ENCODE measurements at regions not wholly inside any gene's neighbourhood (a gene's known extent, or its start where the extent isn't known, plus 50 kb on each side); places are given as distances from the start of the nearest gene placed in this dataset.

DNA sequence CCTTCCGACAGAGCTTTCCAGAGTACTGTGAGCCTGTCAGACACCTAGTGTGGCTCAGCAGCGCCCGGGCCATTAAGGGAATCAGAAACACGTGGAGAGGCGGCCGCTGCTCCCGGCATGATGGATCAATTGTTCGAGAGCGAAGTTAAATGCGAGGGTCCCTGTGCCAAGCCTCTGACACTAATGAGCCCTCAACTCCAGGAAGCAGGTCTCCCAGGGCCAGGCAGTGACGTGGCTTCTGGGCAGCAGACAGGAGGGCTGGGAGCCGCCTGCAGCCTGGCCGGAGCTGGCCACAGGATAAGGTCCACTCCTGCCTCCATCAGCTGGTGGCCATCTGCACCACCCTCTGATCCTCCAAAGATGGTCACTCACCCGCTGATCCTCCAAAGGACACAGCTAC is 67.5 kb upstream of the CLDN14 start:
- TF ChIP-seq, protein P1, sequence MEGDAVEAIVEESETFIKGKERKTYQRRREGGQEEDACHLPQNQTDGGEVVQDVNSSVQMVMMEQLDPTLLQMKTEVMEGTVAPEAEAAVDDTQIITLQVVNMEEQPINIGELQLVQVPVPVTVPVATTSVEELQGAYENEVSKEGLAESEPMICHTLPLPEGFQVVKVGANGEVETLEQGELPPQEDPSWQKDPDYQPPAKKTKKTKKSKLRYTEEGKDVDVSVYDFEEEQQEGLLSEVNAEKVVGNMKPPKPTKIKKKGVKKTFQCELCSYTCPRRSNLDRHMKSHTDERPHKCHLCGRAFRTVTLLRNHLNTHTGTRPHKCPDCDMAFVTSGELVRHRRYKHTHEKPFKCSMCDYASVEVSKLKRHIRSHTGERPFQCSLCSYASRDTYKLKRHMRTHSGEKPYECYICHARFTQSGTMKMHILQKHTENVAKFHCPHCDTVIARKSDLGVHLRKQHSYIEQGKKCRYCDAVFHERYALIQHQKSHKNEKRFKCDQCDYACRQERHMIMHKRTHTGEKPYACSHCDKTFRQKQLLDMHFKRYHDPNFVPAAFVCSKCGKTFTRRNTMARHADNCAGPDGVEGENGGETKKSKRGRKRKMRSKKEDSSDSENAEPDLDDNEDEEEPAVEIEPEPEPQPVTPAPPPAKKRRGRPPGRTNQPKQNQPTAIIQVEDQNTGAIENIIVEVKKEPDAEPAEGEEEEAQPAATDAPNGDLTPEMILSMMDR (IDR thresholded peaks at IDR 0.05; ENCODE audit: control insufficient read depth, insufficient read depth, low read depth, low read length, missing control alignments): no peak
- H3K4me3 ChIP-seq (ENCODE audit: control insufficient read depth, low read depth, low read length): no peak overlapping the region
- no peak for DNase-seq (ENCODE audit: low read depth)

DNA sequence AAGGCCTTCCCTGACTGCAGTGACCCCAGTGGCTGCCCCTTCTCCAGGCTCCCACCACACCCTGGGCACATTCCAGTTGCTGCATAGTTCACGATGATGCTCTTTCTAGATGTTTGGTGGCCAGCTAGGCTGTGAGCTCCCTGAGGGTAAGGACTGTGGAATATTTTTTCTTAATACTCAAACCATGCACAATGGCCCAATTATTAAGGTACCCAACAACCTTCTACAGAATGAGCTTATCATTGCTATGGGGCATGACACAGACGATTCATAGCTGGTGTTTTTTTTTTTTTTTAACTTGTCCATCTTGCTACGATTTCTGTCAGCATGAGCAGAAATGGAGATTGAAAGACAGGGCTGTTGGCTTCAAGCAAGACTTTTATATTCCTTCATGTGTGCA is 68.9 kb upstream of the CLDN14 start:
- TF ChIP-seq, protein P1 (IDR thresholded peaks at IDR 0.05; ENCODE audit: control insufficient read depth, insufficient read depth, low read depth, low read length, missing control alignments): no peak
- DNase-seq (ENCODE audit: low read depth): no peak
- no peak overlapping the region for H3K4me3 ChIP-seq (ENCODE audit: control insufficient read depth, low read depth, low read length)

DNA sequence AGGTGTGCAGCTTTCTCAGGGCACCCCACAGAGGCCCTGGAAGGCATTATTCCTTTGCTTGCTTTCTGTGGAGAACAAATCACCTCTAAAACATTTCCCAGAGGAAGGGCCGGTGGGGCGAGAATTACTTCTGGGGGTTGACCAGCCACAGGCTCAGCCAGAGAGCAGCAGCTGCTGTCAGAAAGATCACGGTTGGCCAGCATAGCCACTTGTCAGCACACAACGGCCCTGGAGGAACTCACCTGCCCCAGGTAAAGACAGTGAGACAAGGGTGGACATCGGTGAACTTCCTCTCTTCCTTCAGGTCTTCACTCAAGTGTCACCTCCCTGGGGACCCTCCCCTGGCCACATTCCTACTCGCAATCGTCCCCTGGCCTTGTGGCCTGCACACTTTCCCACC is 69.5 kb upstream of the CLDN14 start:
- TF ChIP-seq, protein P1 (IDR thresholded peaks at IDR 0.05; ENCODE audit: control insufficient read depth, insufficient read depth, low read depth, low read length, missing control alignments): no peak
- H3K4me3 ChIP-seq (ENCODE audit: control insufficient read depth, low read depth, low read length): no peak overlapping the region
- no peak for DNase-seq (ENCODE audit: low read depth)

DNA sequence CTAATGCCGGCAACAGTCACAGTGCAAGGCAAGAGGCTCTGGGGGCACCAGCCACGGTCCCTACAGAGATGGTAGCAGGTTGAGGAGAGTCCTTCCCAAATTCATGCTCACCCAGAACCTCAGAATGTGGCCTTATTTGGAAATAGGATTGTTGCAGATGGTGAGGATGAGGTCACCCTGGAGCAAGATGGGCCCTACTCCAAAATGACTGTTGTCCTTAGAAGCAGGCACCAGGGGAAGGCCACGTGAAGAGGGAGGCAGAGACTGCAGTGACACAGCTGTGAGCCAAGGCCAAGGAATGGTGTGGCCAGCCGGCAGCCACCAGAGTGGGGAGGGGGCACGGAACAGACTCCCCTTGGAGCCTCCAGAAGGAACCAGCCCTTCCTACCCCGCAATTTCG is 70.8 kb upstream of the CLDN14 start:
- DNase-seq (ENCODE audit: low read depth): no peak
- TF ChIP-seq, protein P1 (IDR thresholded peaks at IDR 0.05; ENCODE audit: control insufficient read depth, insufficient read depth, low read depth, low read length, missing control alignments): no peak
- no peak overlapping the region for H3K4me3 ChIP-seq (ENCODE audit: control insufficient read depth, low read depth, low read length)

DNA sequence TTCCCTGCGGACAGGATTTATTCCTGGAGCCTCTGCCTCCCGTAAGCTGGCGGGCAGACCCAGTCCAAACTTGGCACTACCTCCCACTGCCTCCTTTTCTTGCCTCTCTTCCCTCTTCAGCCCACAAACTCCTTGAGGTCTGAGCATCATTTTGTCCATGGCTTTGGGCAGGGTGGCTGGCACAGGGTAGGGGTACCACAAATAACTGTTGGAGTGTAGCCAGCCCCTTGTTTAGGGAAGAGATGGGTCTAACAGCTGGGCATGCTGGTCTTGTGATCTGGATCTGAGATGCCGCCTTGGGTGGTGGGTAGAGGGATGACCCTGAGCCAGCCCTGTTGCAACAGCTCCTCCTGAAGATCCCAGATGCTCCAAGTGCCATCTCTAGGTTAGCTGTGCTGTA is 71.4 kb upstream of the CLDN14 start:
- no peak overlapping the region for H3K4me3 ChIP-seq (ENCODE audit: control insufficient read depth, low read depth, low read length)
- DNase-seq (ENCODE audit: low read depth): no peak
- TF ChIP-seq, protein P1 (IDR thresholded peaks at IDR 0.05; ENCODE audit: control insufficient read depth, insufficient read depth, low read depth, low read length, missing control alignments): no peak

DNA sequence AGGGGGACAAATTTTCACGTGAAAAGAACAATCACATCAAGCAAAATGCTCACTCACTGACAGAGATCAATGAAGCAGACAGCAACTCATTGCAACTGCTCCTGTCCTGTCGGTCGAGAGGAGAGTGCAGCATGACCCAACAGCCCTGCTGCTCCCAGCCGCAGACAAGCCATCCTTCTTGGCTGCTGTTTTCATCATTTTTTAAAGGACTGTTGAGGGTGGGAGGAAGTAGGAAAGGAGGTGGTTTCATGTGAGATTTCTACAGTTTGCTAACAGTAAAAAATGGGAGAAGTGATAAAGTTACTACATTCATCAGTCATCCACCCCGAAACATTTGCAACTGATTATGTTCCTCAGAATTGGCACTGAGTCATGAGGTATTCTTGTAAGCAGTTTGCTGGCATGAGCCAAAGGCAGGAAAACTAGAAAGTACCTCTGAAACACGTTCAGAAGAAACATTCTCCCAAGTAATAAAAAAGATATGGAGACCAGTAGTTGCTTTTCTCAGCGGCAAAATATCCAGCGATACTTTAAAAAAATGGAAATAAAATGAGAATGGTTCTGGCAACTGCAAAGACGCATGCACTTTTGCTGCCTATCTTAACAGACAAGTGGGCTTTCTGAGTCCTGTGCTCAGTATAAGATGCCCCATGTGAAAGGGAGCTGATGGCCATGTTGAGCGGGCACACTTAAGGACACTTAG is 72.0 kb upstream of the CLDN14 start:
- no peak overlapping the region for H3K4me3 ChIP-seq (ENCODE audit: control insufficient read depth, low read depth, low read length)
- DNase-seq (ENCODE audit: low read depth): peak; percentile 96
- TF ChIP-seq, protein P1 (IDR thresholded peaks at IDR 0.05; ENCODE audit: control insufficient read depth, insufficient read depth, low read depth, low read length, missing control alignments): no peak
